GM18505 (cell line): ENCODE measurements at regions not wholly inside any gene's neighbourhood (a gene's known extent, or its start where the extent isn't known, plus 50 kb on each side); places are given as distances from the start of the nearest gene placed in this dataset.
"Not testable (repeated sequence)": the region's sequence is repeated elsewhere in the genome, so short reads cannot be mapped to it uniquely, and the experiment has no call there.

ENCODE experiments used
- ATAC-seq: cut with Tn5 transposase; IDR thresholded peaks from one replicate; pipeline ENCODE4 v1.9.1; 2021; ENCODE audit not compliant: unreplicated experiment
- POLR2A ChIP-seq: IDR thresholded peaks from 4 replicates; pipeline ENCODE4 v1.6.1; 2011; ENCODE audit warnings: borderline replicate concordance; ENCODE audit not compliant: insufficient read depth, insufficient read length; ENCODE audit errors: extremely low read depth

- ATAC-seq, result peak; percentile 90
These were observed 84.8 kb upstream of the ATP1A1 start for GRCh38 chr1:116288201-116288598.

GRCh38 chr1:116289193-116289592 lies 83.9 kb upstream of the ATP1A1 start:
- no peak for ATAC-seq
- no peak for TF ChIP-seq POLR2A

More at GRCh38 chr1:116288201-116288598, 84.8 kb upstream of the ATP1A1 start:
- TF ChIP-seq POLR2A, result no peak

- ATAC-seq, result no peak
- TF ChIP-seq POLR2A, result no peak
These were observed 82.8 kb upstream of the ATP1A1 start for GRCh38 chr1:116290085-116290705.

- no peak for TF ChIP-seq POLR2A
- ATAC-seq, result no peak
These were observed 82.0 kb upstream of the ATP1A1 start for GRCh38 chr1:116291024-116291423.

GRCh38 chr1:116292929-116293725 lies 79.9 kb upstream of the ATP1A1 start:
- no peak for ATAC-seq
- TF ChIP-seq POLR2A, result no peak

GRCh38 chr1:116297495-116298212 lies 75.4 kb upstream of the ATP1A1 start:
- ATAC-seq, result no peak
- no peak for TF ChIP-seq POLR2A

GRCh38 chr1:116298213-116298579 lies 74.8 kb upstream of the ATP1A1 start:
- not testable (repeated sequence) for ATAC-seq

- TF ChIP-seq POLR2A, result no peak
- no peak for ATAC-seq
These were observed 74.3 kb upstream of the ATP1A1 start for GRCh38 chr1:116298746-116299145.

- TF ChIP-seq POLR2A, result no peak
- ATAC-seq, result no peak
These were observed 73.8 kb upstream of the ATP1A1 start for GRCh38 chr1:116299248-116299647.

GRCh38 chr1:116302281-116302680 lies 70.8 kb upstream of the ATP1A1 start:
- TF ChIP-seq POLR2A, result no peak
- ATAC-seq, result no peak

GRCh38 chr1:116306102-116306501 lies 66.9 kb upstream of the ATP1A1 start:
- no peak for ATAC-seq
- TF ChIP-seq POLR2A, result no peak

- TF ChIP-seq POLR2A, result no peak
- no peak for ATAC-seq
These were observed 66.1 kb upstream of the ATP1A1 start for GRCh38 chr1:116306840-116307442.

- TF ChIP-seq POLR2A, result no peak
- no peak for ATAC-seq
These were observed 64.8 kb upstream of the ATP1A1 start for GRCh38 chr1:116308276-116308675.
